Fibroblast of skin of scalp (primary cell): ENCODE measurements at regions not wholly inside any gene's neighbourhood (a gene's known extent, or its start where the extent isn't known, plus 50 kb on each side); places are given as distances from the start of the nearest gene placed in this dataset.
"Not testable (repeated sequence)": the region's sequence is repeated elsewhere in the genome, so short reads cannot be mapped to it uniquely, and the experiment has no call there.

ENCODE experiments used
- DNase-seq: peaks from one replicate; pipeline ENCODE4 v3.0.0-alpha.2; 2013

DNA sequence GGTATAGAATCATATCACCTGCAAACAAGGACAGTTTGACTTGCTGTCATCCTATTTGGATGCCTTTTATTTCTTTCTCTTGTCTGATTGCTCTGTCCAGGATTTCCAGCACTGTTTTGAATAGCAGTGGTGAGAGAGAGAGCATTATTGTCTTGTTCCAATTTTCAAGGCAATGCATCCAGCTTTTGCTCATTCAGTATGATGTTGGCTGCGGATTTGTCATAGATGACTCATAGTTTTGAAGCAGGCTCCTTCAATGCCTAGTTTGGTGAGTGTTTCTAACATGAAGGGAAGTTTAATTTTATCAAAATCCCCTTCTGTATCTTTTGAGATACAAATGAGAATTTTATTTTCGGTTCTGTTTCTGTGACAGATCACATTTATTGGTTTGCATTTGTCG lies 518.9 kb downstream of the PCDH11X start:
- not testable (repeated sequence) for DNase-seq

DNA sequence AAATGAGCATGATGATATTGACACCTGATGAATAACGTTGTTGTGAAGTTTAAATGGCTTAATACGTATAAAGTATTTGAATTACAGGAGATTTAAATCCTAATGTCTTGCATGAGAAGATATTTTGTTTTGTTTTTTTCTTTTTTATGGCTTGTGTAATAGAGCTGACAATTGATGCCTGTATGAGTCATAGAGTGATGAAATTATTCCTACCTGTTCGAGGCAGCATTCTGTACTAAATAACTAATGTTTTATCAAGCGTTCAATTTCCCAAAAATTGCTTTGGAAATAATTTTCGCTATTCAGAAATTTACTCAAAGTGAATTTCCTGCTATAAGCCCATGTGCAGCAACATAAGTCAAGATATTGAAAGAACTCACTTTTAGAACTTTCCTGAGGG lies 554.0 kb downstream of the PCDH11X start:
- not testable (repeated sequence) for DNase-seq

DNA sequence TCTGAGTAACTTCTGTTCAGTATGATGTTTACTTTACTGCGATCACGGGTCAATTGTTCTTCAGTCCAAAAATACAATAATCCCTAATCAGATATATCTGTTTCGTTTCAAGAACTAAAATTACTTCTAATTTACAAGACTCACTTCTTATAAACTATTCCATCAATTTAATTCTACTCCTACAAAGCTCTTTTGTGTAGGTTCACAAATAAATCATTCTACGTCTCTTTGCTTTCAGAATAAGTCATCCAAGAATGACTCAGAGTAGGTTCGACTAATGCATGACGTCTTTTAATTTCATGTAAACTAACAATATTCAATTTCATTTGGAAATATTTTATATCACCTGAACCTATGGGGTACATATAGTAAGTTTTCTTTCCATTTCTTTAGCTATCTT lies 571.9 kb downstream of the PCDH11X start:
- DNase-seq = not testable (repeated sequence)

DNA sequence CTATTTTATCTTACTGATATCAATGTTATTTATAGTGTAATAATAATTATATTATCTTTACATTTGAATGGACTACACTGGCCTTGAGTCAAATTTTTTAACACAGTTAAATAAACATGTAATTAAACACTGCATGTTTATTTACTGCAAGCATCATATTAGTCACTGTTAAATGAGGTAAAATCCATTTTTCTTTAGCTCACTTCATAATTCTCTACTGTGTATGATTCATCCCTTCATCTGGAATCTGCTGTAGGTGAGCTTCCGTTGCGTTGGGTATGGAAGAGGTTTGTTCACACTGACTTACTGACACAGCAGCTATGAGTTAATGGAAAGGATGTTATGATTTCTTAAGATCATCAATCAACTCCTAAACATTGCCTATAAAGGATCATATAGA lies 572.3 kb downstream of the PCDH11X start:
- no peak for DNase-seq
